Lung (tissue), 11 donors: ENCODE measurements at regions not wholly inside any gene's neighbourhood (a gene's known extent, or its start where the extent isn't known, plus 50 kb on each side); places are given as distances from the start of the nearest gene placed in this dataset.
"Not testable (repeated sequence)": the region's sequence is repeated elsewhere in the genome, so short reads cannot be mapped to it uniquely, and the experiment has no call there.

Source experiments
- ATAC-seq: fragments of 200-7000 bp; cut with Tn5 transposase; one replicate; pipeline ENCODE4 v1.9.1; 2020; ENCODE audit warnings: moderate number of reproducible peaks; ENCODE audit not compliant: insufficient read depth, low FRiP score
- DNase-seq, 3 donors: peaks; one replicate each; pipeline ENCODE4 v3.0.0-alpha.2; 2013 to 2017
- H3K27ac ChIP-seq, 2 donors: one replicate each; pipeline ENCODE4 v1.5.1; 2013; ENCODE audit warnings: mild to moderate bottlenecking in 2 of 2, moderate library complexity in 2 of 2, control low read depth in 1 of 2, inconsistent platforms in 1 of 2, low read depth in 1 of 2, low read length in 1 of 2
- H3K27me3 ChIP-seq, 3 donors: one replicate each; pipeline ENCODE4 v1.5.1; 2013; ENCODE audit warnings: low read length in 2 of 3; ENCODE audit not compliant: control insufficient read depth in 3 of 3, insufficient read depth in 3 of 3
- H3K36me3 ChIP-seq, 4 donors: one replicate each; pipeline ENCODE4 v1.5.1; 2013; ENCODE audit warnings: low read length in 4 of 4, mild to moderate bottlenecking in 1 of 4, moderate library complexity in 1 of 4; ENCODE audit not compliant: control insufficient read depth in 4 of 4, insufficient read depth in 4 of 4
- H3K4me1 ChIP-seq, 5 donors: one replicate each; pipeline ENCODE4 v1.5.1; 2013; ENCODE audit warnings: low read length in 5 of 5, mild to moderate bottlenecking in 2 of 5, moderate library complexity in 1 of 5; ENCODE audit not compliant: control insufficient read depth in 5 of 5, insufficient read depth in 5 of 5
- H3K4me3 ChIP-seq: one replicate; pipeline ENCODE4 v1.5.1; 2013; ENCODE audit warnings: mild to moderate bottlenecking, control low read depth, moderate library complexity
- H3K9ac ChIP-seq, 2 donors: one replicate each; pipeline ENCODE4 v1.5.1; 2013; ENCODE audit warnings: low read length in 2 of 2, control low read depth in 1 of 2; ENCODE audit not compliant: insufficient read depth in 1 of 2
- H3K9me3 ChIP-seq, 4 donors: one replicate each; pipeline ENCODE4 v1.5.1; 2013; ENCODE audit warnings: low read length in 3 of 4, mild to moderate bottlenecking in 1 of 4, moderate library complexity in 1 of 4; ENCODE audit not compliant: control insufficient read depth in 4 of 4, insufficient read depth in 3 of 4
- WGBS, 2 donors: extraction: QIAGEN DNeasy Blood & Tissue Kit; methylation state at CpG; one replicate each; pipeline ENCODE4 v1.1.7; 2013; 5-methylcytosine and 5-hydroxymethylcytosine counted together
- TF ChIP-seq, protein P1 (sequence below): IDR thresholded peaks from 2 replicates; pipeline ENCODE4 v1.5.1; 2012; ENCODE audit warnings: mild to moderate bottlenecking; ENCODE audit errors: control extremely low read depth, extremely low read depth
- donor health status: control.
- donor health status: control.
- donor health status: Bipolar disorder and iron deficiency.
- donor health status: healthy.
- donor health status: DM: yes; HTN: yes; CAD: no.

DNA sequence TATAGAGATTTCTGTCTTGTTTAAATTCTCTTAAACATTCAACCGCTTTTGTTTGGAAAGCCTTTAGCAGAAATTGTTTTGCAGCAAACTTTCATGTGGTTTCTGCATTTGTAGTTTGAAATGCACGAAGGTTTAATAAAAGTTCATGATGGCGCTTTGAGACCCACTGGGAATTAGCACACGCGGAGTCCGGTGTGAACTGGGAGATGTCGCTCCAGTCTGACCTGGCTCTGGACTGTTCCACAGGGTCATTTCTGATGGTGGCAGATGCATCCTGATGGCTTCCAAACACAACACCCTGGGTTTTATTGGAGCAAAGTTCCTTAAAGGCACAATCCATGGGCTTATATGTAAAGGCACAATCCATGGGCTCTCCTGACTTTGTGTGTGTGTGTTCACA lies 78.1 kb upstream of the MTHFD1L start:
- 82 to 91% methylated on average over 7 of the region's 7 CpGs for WGBS, 2 donors
- peaks cover 0 to 2% (median 0%) of the 10 kb centered on the region in 4 donors for H3K36me3 ChIP-seq
- no peak overlapping the region for H3K4me3 ChIP-seq
- DNase-seq: peak in 2 of 3 donors; percentile 42 to 68
- peaks cover 0 to 38% (median 10%) of the 10 kb centered on the region in 5 donors for H3K4me1 ChIP-seq
- TF ChIP-seq, protein P1, sequence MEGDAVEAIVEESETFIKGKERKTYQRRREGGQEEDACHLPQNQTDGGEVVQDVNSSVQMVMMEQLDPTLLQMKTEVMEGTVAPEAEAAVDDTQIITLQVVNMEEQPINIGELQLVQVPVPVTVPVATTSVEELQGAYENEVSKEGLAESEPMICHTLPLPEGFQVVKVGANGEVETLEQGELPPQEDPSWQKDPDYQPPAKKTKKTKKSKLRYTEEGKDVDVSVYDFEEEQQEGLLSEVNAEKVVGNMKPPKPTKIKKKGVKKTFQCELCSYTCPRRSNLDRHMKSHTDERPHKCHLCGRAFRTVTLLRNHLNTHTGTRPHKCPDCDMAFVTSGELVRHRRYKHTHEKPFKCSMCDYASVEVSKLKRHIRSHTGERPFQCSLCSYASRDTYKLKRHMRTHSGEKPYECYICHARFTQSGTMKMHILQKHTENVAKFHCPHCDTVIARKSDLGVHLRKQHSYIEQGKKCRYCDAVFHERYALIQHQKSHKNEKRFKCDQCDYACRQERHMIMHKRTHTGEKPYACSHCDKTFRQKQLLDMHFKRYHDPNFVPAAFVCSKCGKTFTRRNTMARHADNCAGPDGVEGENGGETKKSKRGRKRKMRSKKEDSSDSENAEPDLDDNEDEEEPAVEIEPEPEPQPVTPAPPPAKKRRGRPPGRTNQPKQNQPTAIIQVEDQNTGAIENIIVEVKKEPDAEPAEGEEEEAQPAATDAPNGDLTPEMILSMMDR: no peak
- no peak for ATAC-seq
- H3K9me3 ChIP-seq: no peaks in the 10 kb centered on the region
- H3K27me3 ChIP-seq: no peaks in the 10 kb centered on the region
- no peak overlapping the region for H3K27ac ChIP-seq
- no peak overlapping the region for H3K9ac ChIP-seq

DNA sequence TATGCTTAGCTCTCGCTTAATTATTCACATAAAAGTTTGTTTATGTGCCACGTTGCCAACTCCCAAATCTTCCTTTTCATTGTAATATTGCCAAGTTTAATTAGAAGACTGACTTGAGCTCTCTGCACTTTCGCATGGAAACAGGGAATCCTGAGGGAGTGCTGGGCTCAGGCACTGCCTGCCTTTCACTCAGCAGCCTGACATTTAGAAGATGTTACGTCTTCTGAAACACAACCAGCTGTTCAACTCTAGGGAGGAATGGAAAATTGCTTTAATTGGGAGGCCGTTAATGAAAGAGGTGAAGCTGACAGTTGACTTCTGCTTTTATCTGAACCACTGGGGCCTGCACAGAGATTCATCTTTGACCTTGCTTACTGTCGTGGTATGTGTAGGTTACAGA lies 77.4 kb upstream of the MTHFD1L start:
- H3K4me3 ChIP-seq: no peak overlapping the region
- H3K27me3 ChIP-seq: no peaks in the 10 kb centered on the region
- peaks cover 0 to 38% (median 10%) of the 10 kb centered on the region in 5 donors for H3K4me1 ChIP-seq
- 53 to 65% methylated on average over 6 of the region's 6 CpGs for WGBS, 2 donors
- no peaks in the 10 kb centered on the region for H3K9me3 ChIP-seq
- TF ChIP-seq, protein P1: no peak
- ATAC-seq (no peak), DNase-seq (peak; percentile 84 to 97 (median 96))
- H3K36me3 ChIP-seq: peaks cover 0 to 2% (median 0%) of the 10 kb centered on the region in 4 donors
- no peak overlapping the region for H3K27ac ChIP-seq
- H3K9ac ChIP-seq: no peak overlapping the region

DNA sequence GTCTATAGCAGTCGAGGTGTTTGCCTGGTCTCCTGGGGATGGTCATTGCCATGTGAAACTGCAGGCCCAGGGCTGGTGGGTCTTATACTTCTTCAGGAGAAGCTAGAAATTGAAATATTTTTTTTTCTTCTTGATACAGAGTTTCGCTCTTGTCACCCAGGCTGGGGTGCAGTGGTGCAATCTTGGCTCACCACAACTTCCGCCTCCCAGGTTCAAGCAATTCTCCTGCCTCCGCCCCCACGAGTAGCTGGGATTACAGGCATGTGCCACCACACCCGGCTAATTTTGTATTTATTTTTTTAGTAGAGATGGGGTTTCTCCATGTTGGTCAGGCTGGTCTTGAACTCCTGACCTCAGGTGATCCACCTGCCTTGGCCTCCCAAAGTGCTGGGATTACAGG lies 75.6 kb upstream of the MTHFD1L start:
- H3K4me1 ChIP-seq: peaks cover 0 to 38% (median 10%) of the 10 kb centered on the region in 5 donors
- not testable (repeated sequence) for DNase-seq, H3K4me3 ChIP-seq, H3K27me3 ChIP-seq, H3K9me3 ChIP-seq, H3K36me3 ChIP-seq, ATAC-seq, H3K27ac ChIP-seq, H3K9ac ChIP-seq
- WGBS, 2 donors: 67 to 87% methylated on average over 6 of the region's 6 CpGs

DNA sequence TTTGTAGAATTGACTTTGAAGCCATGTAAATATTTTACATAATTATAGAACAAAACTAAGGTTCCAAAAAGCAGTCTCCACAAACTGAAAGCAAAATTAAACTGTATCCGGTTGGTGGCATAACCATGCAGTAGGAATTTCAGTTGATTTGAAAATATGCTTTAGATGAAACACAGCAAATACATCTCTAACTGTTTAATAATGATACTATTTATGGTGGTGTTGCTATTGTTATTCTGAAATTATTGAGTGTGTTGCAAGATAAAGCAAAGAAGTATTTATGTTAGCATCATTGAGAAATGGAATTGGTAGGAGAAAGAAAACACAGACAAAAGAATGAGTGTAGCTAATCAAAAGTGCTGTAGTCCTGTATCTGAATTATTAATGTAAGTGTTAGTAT lies 73.8 kb upstream of the MTHFD1L start:
- Histone ChIP-seq H3K36me3 (peaks cover 0 to 2% (median 0%) of the 10 kb centered on the region in 4 donors), H3K27me3 (no peaks in the 10 kb centered on the region), H3K4me3 (no peak overlapping the region), H3K9me3 (no peaks in the 10 kb centered on the region), H3K27ac (no peak overlapping the region), H3K4me1 (peaks cover 0 to 38% (median 10%) of the 10 kb centered on the region in 5 donors), H3K9ac (no peak overlapping the region)
- DNase-seq: peak in 2 of 3 donors; percentile 90 to 93
- WGBS, 2 donors: 74 to 85% methylated on average over 1 of the region's 1 CpG
- TF ChIP-seq, protein P1: no peak
- no peak for ATAC-seq
